ENCODE measurements at regions not wholly inside any gene's neighbourhood (a gene's known extent, or its start where the extent isn't known, plus 50 kb on each side); places are given as distances from the start of the nearest gene placed in this dataset.

DNA sequence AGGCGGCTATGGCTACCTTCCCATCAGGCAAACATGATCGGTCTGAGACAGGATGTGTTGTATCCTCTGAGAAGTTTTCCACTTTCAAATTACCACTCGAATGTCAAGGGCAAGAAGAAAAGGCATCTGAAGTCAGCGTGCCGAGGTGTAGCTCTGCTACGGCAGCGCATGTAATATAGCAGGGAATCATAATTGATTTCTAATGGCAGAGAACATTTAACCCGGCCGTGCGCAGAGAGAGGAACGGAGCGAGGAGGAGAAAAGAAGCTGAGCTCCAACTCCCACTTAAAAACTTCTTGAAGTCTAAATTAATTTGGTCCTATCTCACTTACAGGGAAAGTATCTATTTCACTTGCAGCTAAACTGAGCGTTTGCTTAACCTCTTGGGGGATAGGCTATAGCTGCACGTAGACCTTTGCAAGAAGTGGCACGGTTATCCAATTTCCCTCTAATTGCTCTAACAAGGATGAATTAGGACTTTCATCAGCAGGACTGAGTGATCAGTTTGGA lies 137.3 kb upstream of the KIRREL3 start:
- Histone ChIP-seq H3K9me2 (no peaks in the 10 kb centered on the region), H3K27ac (ENCODE audit: low read depth in 2 of 2, low read length in 1 of 2) (no peak overlapping the region), H3K4me2 (no peak overlapping the region), H3K27me3 (ENCODE audit: insufficient read depth) (no peaks in the 10 kb centered on the region), H3F3A (replicated peaks; ENCODE audit: insufficient read depth) (no peaks in the 10 kb centered on the region), H3K4me1 (ENCODE audit: control insufficient read depth in 1 of 2, insufficient read depth in 2 of 2, low read depth in 1 of 2, low read length in 1 of 2) (no peaks in the 10 kb centered on the region), H3K36me3 (replicated peaks in 1 of 2; ENCODE audit: control insufficient read depth in 1 of 2, insufficient read depth in 2 of 2, low read length in 1 of 2) (no peaks in the 10 kb centered on the region), H3K4me3 (ENCODE audit: low read depth in 2 of 2, low read length in 1 of 2) (no peak overlapping the region), H3K79me2 (ENCODE audit: insufficient read depth) (no peaks in the 10 kb centered on the region), H2AFZ (ENCODE audit: low read depth) (no peak overlapping the region), H3K9me3 (no peaks in the 10 kb centered on the region), H3K9ac (no peak overlapping the region), H4K20me1 (ENCODE audit: insufficient read depth) (no peaks in the 10 kb centered on the region)
- TF ChIP-seq POLR2AphosphoS5 (IDR thresholded peaks at IDR 0.05; ENCODE audit: low read depth, low read length), result no peak
- TF ChIP-seq RXRA (IDR thresholded peaks at IDR 0.05; ENCODE audit: borderline replicate concordance, low read depth), result no peak
- TF ChIP-seq, protein P1, sequence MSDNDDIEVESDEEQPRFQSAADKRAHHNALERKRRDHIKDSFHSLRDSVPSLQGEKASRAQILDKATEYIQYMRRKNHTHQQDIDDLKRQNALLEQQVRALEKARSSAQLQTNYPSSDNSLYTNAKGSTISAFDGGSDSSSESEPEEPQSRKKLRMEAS (IDR thresholded peaks at IDR 0.05; ENCODE audit: low read depth), result no peak
- TF ChIP-seq RFX5 (IDR thresholded peaks at IDR 0.05; ENCODE audit: low read length), result no peak
- TF ChIP-seq JUND (IDR thresholded peaks at IDR 0.05), result no peak
- TF ChIP-seq EP300 (IDR thresholded peaks at IDR 0.05; ENCODE audit: borderline replicate concordance in 1 of 2, low read depth in 1 of 2, low read length in 1 of 2), result no peak
- TF ChIP-seq ELF1 (IDR thresholded peaks at IDR 0.05), result no peak
- no peak for TF ChIP-seq SMC3 (IDR thresholded peaks at IDR 0.05; ENCODE audit: low read depth, low read length)
- TF ChIP-seq FOXM1 (IDR thresholded peaks at IDR 0.05; ENCODE audit: low read depth), result no peak
- no peak for TF ChIP-seq TAF1 (IDR thresholded peaks at IDR 0.05; ENCODE audit: borderline replicate concordance, low read depth, low read length)
- no peak for TF ChIP-seq MXI1 (IDR thresholded peaks at IDR 0.05; ENCODE audit: low read depth, low read length)
- no peak for TF ChIP-seq TEAD4 (IDR thresholded peaks at IDR 0.05; ENCODE audit: borderline replicate concordance, insufficient read depth)
- TF ChIP-seq, protein P2, sequence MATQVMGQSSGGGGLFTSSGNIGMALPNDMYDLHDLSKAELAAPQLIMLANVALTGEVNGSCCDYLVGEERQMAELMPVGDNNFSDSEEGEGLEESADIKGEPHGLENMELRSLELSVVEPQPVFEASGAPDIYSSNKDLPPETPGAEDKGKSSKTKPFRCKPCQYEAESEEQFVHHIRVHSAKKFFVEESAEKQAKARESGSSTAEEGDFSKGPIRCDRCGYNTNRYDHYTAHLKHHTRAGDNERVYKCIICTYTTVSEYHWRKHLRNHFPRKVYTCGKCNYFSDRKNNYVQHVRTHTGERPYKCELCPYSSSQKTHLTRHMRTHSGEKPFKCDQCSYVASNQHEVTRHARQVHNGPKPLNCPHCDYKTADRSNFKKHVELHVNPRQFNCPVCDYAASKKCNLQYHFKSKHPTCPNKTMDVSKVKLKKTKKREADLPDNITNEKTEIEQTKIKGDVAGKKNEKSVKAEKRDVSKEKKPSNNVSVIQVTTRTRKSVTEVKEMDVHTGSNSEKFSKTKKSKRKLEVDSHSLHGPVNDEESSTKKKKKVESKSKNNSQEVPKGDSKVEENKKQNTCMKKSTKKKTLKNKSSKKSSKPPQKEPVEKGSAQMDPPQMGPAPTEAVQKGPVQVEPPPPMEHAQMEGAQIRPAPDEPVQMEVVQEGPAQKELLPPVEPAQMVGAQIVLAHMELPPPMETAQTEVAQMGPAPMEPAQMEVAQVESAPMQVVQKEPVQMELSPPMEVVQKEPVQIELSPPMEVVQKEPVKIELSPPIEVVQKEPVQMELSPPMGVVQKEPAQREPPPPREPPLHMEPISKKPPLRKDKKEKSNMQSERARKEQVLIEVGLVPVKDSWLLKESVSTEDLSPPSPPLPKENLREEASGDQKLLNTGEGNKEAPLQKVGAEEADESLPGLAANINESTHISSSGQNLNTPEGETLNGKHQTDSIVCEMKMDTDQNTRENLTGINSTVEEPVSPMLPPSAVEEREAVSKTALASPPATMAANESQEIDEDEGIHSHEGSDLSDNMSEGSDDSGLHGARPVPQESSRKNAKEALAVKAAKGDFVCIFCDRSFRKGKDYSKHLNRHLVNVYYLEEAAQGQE (IDR thresholded peaks at IDR 0.05; ENCODE audit: low read depth, low read length), result no peak
- TF ChIP-seq SIN3A (IDR thresholded peaks at IDR 0.05; ENCODE audit: borderline replicate concordance, low read depth, low read length), result no peak
- TF ChIP-seq CHD2 (IDR thresholded peaks at IDR 0.05; ENCODE audit: low read length, partially characterized antibody), result no peak
- DNase-seq, result no peak
- CTCF ChIA-PET, result no interaction called here
- POLR2A ChIA-PET, result no interaction called here
- WGBS (ENCODE audit: low lambda C conversion rate), result 53% methylated on average over 15 of the region's 15 CpGs

DNA sequence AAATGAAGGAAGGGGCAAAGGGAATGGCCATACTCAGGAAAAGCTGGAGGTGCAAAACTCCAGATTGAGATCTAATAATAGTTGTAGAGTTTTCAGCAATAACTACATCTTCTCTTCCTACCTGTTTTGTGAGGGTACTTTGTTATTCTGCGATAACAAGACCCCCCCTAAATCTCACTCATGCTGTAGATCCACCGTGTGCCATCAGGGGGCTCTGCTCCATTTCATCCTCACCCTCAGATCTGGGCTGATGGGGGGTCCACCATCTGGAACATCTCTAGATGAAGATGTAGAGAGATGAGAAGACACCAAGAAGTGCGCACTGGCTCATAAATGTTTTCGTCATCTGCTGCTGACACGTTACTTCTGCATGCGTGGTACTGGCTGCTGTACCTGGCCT lies 135.9 kb upstream of the KIRREL3 start:
- CTCF ChIA-PET, result interaction anchor here (0.6 to 1.1 kb wide), 3 partner anchors 12 to 357 kb away, joined by 3 to 4 read pairs (median 3); no protein-coding TSS in a partner anchor
- no peak for TF ChIP-seq NRF1 (IDR thresholded peaks at IDR 0.05; ENCODE audit: low read depth, low read length)
- TF ChIP-seq RAD21 (IDR thresholded peaks at IDR 0.05; ENCODE audit: low read length), result peak; percentile 3; the same call in 1 of the 2 replicates
- TF ChIP-seq, protein P3, sequence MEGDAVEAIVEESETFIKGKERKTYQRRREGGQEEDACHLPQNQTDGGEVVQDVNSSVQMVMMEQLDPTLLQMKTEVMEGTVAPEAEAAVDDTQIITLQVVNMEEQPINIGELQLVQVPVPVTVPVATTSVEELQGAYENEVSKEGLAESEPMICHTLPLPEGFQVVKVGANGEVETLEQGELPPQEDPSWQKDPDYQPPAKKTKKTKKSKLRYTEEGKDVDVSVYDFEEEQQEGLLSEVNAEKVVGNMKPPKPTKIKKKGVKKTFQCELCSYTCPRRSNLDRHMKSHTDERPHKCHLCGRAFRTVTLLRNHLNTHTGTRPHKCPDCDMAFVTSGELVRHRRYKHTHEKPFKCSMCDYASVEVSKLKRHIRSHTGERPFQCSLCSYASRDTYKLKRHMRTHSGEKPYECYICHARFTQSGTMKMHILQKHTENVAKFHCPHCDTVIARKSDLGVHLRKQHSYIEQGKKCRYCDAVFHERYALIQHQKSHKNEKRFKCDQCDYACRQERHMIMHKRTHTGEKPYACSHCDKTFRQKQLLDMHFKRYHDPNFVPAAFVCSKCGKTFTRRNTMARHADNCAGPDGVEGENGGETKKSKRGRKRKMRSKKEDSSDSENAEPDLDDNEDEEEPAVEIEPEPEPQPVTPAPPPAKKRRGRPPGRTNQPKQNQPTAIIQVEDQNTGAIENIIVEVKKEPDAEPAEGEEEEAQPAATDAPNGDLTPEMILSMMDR (IDR thresholded peaks at IDR 0.05), result peak; percentile 14; the same call in 1 of the 2 replicates

More for the DNA sequence above, 135.9 kb upstream of the KIRREL3 start:
- Histone ChIP-seq H4K20me1 (ENCODE audit: insufficient read depth) (no peaks in the 10 kb centered on the region), H3K79me2 (ENCODE audit: insufficient read depth) (no peaks in the 10 kb centered on the region), H3K4me2 (no peak overlapping the region), H3K9ac (no peak overlapping the region), H3K9me3 (no peaks in the 10 kb centered on the region), H3K27me3 (ENCODE audit: insufficient read depth) (no peaks in the 10 kb centered on the region), H2AFZ (ENCODE audit: low read depth) (no peak overlapping the region), H3K27ac (ENCODE audit: low read depth in 2 of 2, low read length in 1 of 2) (no peak overlapping the region), H3K4me3 (ENCODE audit: low read depth in 2 of 2, low read length in 1 of 2) (no peak overlapping the region), H3F3A (replicated peaks; ENCODE audit: insufficient read depth) (no peaks in the 10 kb centered on the region), H3K36me3 (replicated peaks in 1 of 2; ENCODE audit: control insufficient read depth in 1 of 2, insufficient read depth in 2 of 2, low read length in 1 of 2) (no peaks in the 10 kb centered on the region), H3K4me1 (ENCODE audit: control insufficient read depth in 1 of 2, insufficient read depth in 2 of 2, low read depth in 1 of 2, low read length in 1 of 2) (no peaks in the 10 kb centered on the region), H3K9me2 (no peaks in the 10 kb centered on the region)
- POLR2A ChIA-PET, result no interaction called here
- no peak for DNase-seq
- WGBS (ENCODE audit: low lambda C conversion rate), result 66% methylated on average over 6 of the region's 6 CpGs

All from SK-N-SH (cell line).